K562 (cell line): ENCODE measurements at regions not wholly inside any gene's neighbourhood (a gene's known extent, or its start where the extent isn't known, plus 50 kb on each side); places are given as distances from the start of the nearest gene placed in this dataset.

ENCODE experiments used
- ATAC-seq: fragments of 200-7000 bp; cut with Tn5 transposase; 3 replicates; pipeline ENCODE4 v1.9.1; 2020; ENCODE audit warnings: moderate library complexity
- BruUV-seq: library from RNA; stranded (reverse); fragments of 400-500 nt; replicated peaks from 2 replicates; lab custom pipeline; 2021; lab: Mats Ljungman, UMichigan
- CTCF ChIA-PET: fragments of 300-600 bp; formaldehyde crosslinking; extraction: SDS; loops from one replicate; lab custom pipeline; 2021; ENCODE audit warnings: low intra/inter-chr PET ratio; lab: Yijun Ruan, JAX
- POLR2A ChIA-PET: fragments of 300-600, 350-650 bp; sonication (Branson Sonifier 250); formaldehyde crosslinking; extraction: SDS; loops from one replicate; lab custom pipeline; 2021; ENCODE audit warnings: antibody characterized with exemption, inconsistent platforms; lab: Yijun Ruan, JAX
- DNase-seq, 4 experiments: peaks; one replicate each; pipeline versions ENCODE4 v3.0.0 to v3.0.0-alpha.2; 2011 to 2018; ENCODE audit warnings: low spot score in 3 of 4, mixed read lengths in 3 of 4; ENCODE audit errors: extremely low read depth in 1 of 4
- FAIRE-seq: peaks from 2 replicates; lab custom pipeline; 2011; peaks lifted over from hg19 to GRCh38; lab: Jason Lieb, UNC
- H2AFZ ChIP-seq: 2 replicates; pipeline ENCODE4 v1.6.0; 2011; ENCODE audit warnings: low read depth, low read length, control low read depth, inconsistent platforms
- H3K27ac ChIP-seq: fragments of 200-600 bp; 3 replicates; pipeline ENCODE4 v1.8.0; 2011; ENCODE audit warnings: low read depth, mild to moderate bottlenecking, control low read depth, inconsistent platforms, low read length, moderate library complexity, mixed read lengths; ENCODE audit errors: extremely low read depth
- H3K27me3 ChIP-seq, 2 experiments: fragments of 300-600 bp in 1 of 2; 2 replicates in 1 of 2; 3 replicates in 1 of 2; pipeline versions ENCODE4 v1.6.0 to v1.8.0; 2011; ENCODE audit warnings: inconsistent platforms in 2 of 2, low read length in 2 of 2, mild to moderate bottlenecking in 1 of 2, mixed read lengths in 1 of 2, moderate library complexity in 1 of 2; ENCODE audit not compliant: control insufficient read depth in 2 of 2, insufficient read depth in 2 of 2
- H3K36me3 ChIP-seq: fragments of 300-600 bp; 3 replicates; pipeline ENCODE4 v1.8.0; 2011; ENCODE audit warnings: mild to moderate bottlenecking, low read length, inconsistent platforms; ENCODE audit not compliant: control insufficient read depth, insufficient read depth
- H3K4me1 ChIP-seq, 2 experiments: fragments of 200-600 bp in 1 of 2; replicated peaks in 1 of 2; 2 replicates in 1 of 2; 3 replicates in 1 of 2; pipeline versions ENCODE4 v1.5.1 to v1.8.0; 2011; ENCODE audit warnings: inconsistent platforms in 2 of 2, low read length in 2 of 2, mild to moderate bottlenecking in 1 of 2, mixed read lengths in 1 of 2, moderate library complexity in 1 of 2; ENCODE audit not compliant: control insufficient read depth in 2 of 2, insufficient read depth in 2 of 2
- H3K4me2 ChIP-seq: 2 replicates; pipeline ENCODE4 v1.6.1; 2011; ENCODE audit warnings: low read length, control low read depth, inconsistent platforms, mixed read lengths; ENCODE audit not compliant: insufficient read depth
- H3K4me3 ChIP-seq: fragments of 200-600 bp; sonication (generic), shearing (Covaris generic); 2 replicates; pipeline ENCODE4 v1.5.1; 2016; ENCODE audit warnings: control low read depth, inconsistent platforms
- H3K79me2 ChIP-seq: fragments of 200-600 bp; 3 replicates; pipeline ENCODE4 v1.8.0; 2011; ENCODE audit warnings: low read length, inconsistent platforms; ENCODE audit not compliant: control insufficient read depth, insufficient read depth
- H3K9ac ChIP-seq, 2 experiments: 2 replicates each; pipeline versions ENCODE4 v1.6.0 to v1.6.1; 2011; ENCODE audit warnings: low read depth in 2 of 2, low read length in 2 of 2, control low read depth in 1 of 2, inconsistent platforms in 1 of 2, mild to moderate bottlenecking in 1 of 2, mixed read lengths in 1 of 2; ENCODE audit not compliant: insufficient read depth in 1 of 2
- H3K9me1 ChIP-seq: one replicate; pipeline ENCODE4 v1.6.0; 2011; ENCODE audit warnings: inconsistent platforms, mild to moderate bottlenecking, low read length, moderate library complexity; ENCODE audit not compliant: control insufficient read depth, insufficient read depth
- H3K9me3 ChIP-seq: replicated peaks from 2 replicates; pipeline ENCODE4 v1.5.1; 2011; ENCODE audit warnings: low read depth, low read length, inconsistent platforms; ENCODE audit not compliant: control insufficient read depth, insufficient read depth
- H4K20me1 ChIP-seq: replicated peaks from 2 replicates; pipeline ENCODE4 v1.6.1; 2011; ENCODE audit warnings: low read length, inconsistent platforms, mixed read lengths; ENCODE audit not compliant: control insufficient read depth, insufficient read depth
- CHCHD3 ChIP-seq: fragments of 250-450 bp; sonication (Bioruptor Pico); IDR thresholded peaks from 2 replicates; pipeline ENCODE4 v2.1.2; 2022; ENCODE audit warnings: mild to moderate bottlenecking
- E2F4 ChIP-seq: sonication (generic); formaldehyde crosslinking; IDR thresholded peaks from 2 replicates; pipeline ENCODE4 v1.8.0; 2022; ENCODE audit warnings: mild to moderate bottlenecking, low read depth, missing genetic modification reagents
- HEY1 ChIP-seq: fragments of 250-450 bp; sonication (Bioruptor Pico); IDR thresholded peaks from 2 replicates; pipeline ENCODE4 v1.5.0; 2020; ENCODE audit warnings: mild to moderate bottlenecking, moderate library complexity, borderline replicate concordance
- MBD1 ChIP-seq: fragments of 250-450 bp; sonication (Bioruptor Pico); IDR thresholded peaks from 2 replicates; pipeline ENCODE4 v1.8.0; 2022; ENCODE audit warnings: inconsistent platforms
- NFE2 ChIP-seq: IDR thresholded peaks from 2 replicates; pipeline ENCODE4 v1.6.1; 2014; ENCODE audit warnings: antibody characterized with exemption, low read depth
- NONO ChIP-seq, 2 experiments: fragments of 200-400 bp in 1 of 2; fragments of 450-650 bp in 1 of 2; formaldehyde crosslinking in 1 of 2; IDR thresholded peaks; 2 replicates each; pipeline ENCODE4 v1.6.1; 2017; ENCODE audit warnings: low read depth in 2 of 2, mild to moderate bottlenecking in 2 of 2, moderate library complexity in 2 of 2, low read length in 1 of 2
- RBBP5 ChIP-seq: fragments of 200-600 bp; sonication (generic); IDR thresholded peaks from 2 replicates; pipeline ENCODE4 v1.6.1; 2012; ENCODE audit warnings: borderline replicate concordance, mild to moderate bottlenecking, low read length, control low read depth, inconsistent platforms; ENCODE audit not compliant: insufficient read depth, poor library complexity, severe bottlenecking
- SAFB2 ChIP-seq: fragments of 200-400 bp; formaldehyde crosslinking; IDR thresholded peaks from 2 replicates; pipeline ENCODE4 v1.6.1; 2018; ENCODE audit warnings: borderline replicate concordance, low read length, low read depth, moderate library complexity; ENCODE audit not compliant: severe bottlenecking
- ZC3H8 ChIP-seq: fragments of 450-650 bp; IDR thresholded peaks from 2 replicates; pipeline ENCODE4 v1.6.1; 2017
- ZNF232 ChIP-seq: sonication (generic); formaldehyde crosslinking; IDR thresholded peaks from 2 replicates; pipeline ENCODE4 v1.8.0; 2022; ENCODE audit warnings: mild to moderate bottlenecking, missing genetic modification reagents
- ZNF263 ChIP-seq: sonication (generic); formaldehyde crosslinking; IDR thresholded peaks from 2 replicates; pipeline ENCODE4 v1.8.0; 2022; ENCODE audit warnings: mild to moderate bottlenecking, missing genetic modification reagents, borderline replicate concordance
- ZNF274 ChIP-seq: IDR thresholded peaks from 2 replicates; pipeline ENCODE4 v1.6.1; 2011; ENCODE audit warnings: low read depth, mild to moderate bottlenecking, low read length, moderate library complexity, borderline replicate concordance
- ZNF3 ChIP-seq: fragments of 250-450 bp; sonication (Bioruptor Pico); IDR thresholded peaks from 2 replicates; pipeline ENCODE4 v1.5.0; 2021; ENCODE audit warnings: mild to moderate bottlenecking, moderate library complexity
- ZNF76 ChIP-seq: fragments of 250-450 bp; sonication (Bioruptor Pico); IDR thresholded peaks from 2 replicates; pipeline ENCODE4 v1.4.0; 2020; ENCODE audit warnings: mild to moderate bottlenecking, moderate library complexity, borderline replicate concordance
- WGBS: fragments of 100-300 bp; shearing (Covaris generic); methylation state at CpG from one replicate; pipeline ENCODE4 v1.1.6; 2016; ENCODE audit warnings: low coverage, mixed read lengths; ENCODE audit not compliant: insufficient coverage; ENCODE audit errors: missing lambda C conversion rate; 5-methylcytosine and 5-hydroxymethylcytosine counted together
- in situ Hi-C: fragments of 300-500 bp; cut with MboI; formaldehyde crosslinking; loops from 4 replicates; pipeline ENCODE4 v1.15.0; 2018; ENCODE audit warnings: inconsistent platforms, mixed read lengths
- intact Hi-C: fragments of 100-400 bp; cut with micrococcal nuclease; formaldehyde crosslinking; loops from 2 replicates; pipeline ENCODE4 v1.14.2; 2022
- TF ChIP-seq, protein P1 (sequence below), 3 experiments: fragments of 200-800 bp in 1 of 3; fragments of 250-450 bp in 1 of 3; fragments of 450-650 bp in 1 of 3; sonication (Bioruptor Pico) in 1 of 3; sonication (Bioruptor generic) in 1 of 3; formaldehyde crosslinking in 1 of 3; IDR thresholded peaks; 2 replicates each; pipeline versions ENCODE4 v1.6.1 to v1.8.0; 2016 to 2022; ENCODE audit warnings: mild to moderate bottlenecking in 2 of 3, missing genetic modification characterization in 2 of 3, missing compliant biosample characterization in 1 of 3, moderate library complexity in 1 of 3

GRCh38 chr10:118955951-118956801 is 73.3 kb upstream of the NANOS1 start:
- peaks cover 2 to 38% of the 10 kb centered on the region in 2 experiments; a peak in 3 of 5 replicates for H3K27me3 ChIP-seq
- H3K9ac ChIP-seq: no peak overlapping the region
- no peak overlapping the region for H3K4me3 ChIP-seq
- H3K9me3 ChIP-seq: no peaks in the 10 kb centered on the region
- no peak for DNase-seq
- ChIA-PET POLR2A (no interaction called here), CTCF (no interaction called here)
- intact Hi-C loops: no loop called here
- H4K20me1 ChIP-seq: no peaks in the 10 kb centered on the region; the same call in 1 of the 2 replicates
- no peak for FAIRE-seq
- no peaks in the 10 kb centered on the region; a peak in 1 of 5 replicates for H3K4me1 ChIP-seq
- ATAC-seq: no peak
- no peak overlapping the region for H3K27ac ChIP-seq
- no peaks in the 10 kb centered on the region for H3K79me2 ChIP-seq
- no TSS peak for BruUV-seq
- no peaks in the 10 kb centered on the region for H3K9me1 ChIP-seq
- in situ Hi-C loops: no loop called here
- WGBS: 5% methylated on average over 3 of the region's 4 CpGs
- no peak overlapping the region for H2AFZ ChIP-seq
- no peaks in the 10 kb centered on the region for H3K36me3 ChIP-seq
- H3K4me2 ChIP-seq: no peak overlapping the region
- TF ChIP-seq, protein P1, sequence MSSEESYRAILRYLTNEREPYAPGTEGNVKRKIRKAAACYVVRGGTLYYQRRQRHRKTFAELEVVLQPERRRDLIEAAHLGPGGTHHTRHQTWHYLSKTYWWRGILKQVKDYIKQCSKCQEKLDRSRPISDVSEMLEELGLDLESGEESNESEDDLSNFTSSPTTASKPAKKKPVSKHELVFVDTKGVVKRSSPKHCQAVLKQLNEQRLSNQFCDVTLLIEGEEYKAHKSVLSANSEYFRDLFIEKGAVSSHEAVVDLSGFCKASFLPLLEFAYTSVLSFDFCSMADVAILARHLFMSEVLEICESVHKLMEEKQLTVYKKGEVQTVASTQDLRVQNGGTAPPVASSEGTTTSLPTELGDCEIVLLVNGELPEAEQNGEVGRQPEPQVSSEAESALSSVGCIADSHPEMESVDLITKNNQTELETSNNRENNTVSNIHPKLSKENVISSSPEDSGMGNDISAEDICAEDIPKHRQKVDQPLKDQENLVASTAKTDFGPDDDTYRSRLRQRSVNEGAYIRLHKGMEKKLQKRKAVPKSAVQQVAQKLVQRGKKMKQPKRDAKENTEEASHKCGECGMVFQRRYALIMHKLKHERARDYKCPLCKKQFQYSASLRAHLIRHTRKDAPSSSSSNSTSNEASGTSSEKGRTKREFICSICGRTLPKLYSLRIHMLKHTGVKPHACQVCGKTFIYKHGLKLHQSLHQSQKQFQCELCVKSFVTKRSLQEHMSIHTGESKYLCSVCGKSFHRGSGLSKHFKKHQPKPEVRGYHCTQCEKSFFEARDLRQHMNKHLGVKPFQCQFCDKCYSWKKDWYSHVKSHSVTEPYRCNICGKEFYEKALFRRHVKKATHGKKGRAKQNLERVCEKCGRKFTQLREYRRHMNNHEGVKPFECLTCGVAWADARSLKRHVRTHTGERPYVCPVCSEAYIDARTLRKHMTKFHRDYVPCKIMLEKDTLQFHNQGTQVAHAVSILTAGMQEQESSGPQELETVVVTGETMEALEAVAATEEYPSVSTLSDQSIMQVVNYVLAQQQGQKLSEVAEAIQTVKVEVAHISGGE (CRISPR knock-in tag; IDR thresholded peaks at IDR 0.05): no peak
- TF ChIP-seq CHCHD3 (no peak), HEY1 (CRISPR knock-in tag) (no peak), E2F4 (CRISPR knock-in tag) (no peak), ZC3H8 (no peak), ZNF274 (no peak), SAFB2 (no peak), ZNF232 (CRISPR knock-in tag) (no peak), MBD1 (CRISPR knock-in tag) (no peak), ZNF76 (CRISPR knock-in tag) (no peak), RBBP5 (no peak), NFE2 (no peak), ZNF263 (CRISPR knock-in tag) (no peak), ZNF3 (CRISPR knock-in tag) (no peak), NONO (IDR thresholded peaks at IDR 0.05; ENCODE audit: low read depth in 2 of 2, low read length in 1 of 2) (no peak)
